Stimulated activated naive CD8-positive, alpha-beta T cell treated with anti-CD3 and anti-CD28 coated beads, Interleukin-15, Interleukin-2, amounts not matched to agents 100 ng/mL and 50 ng/mL, for 24 hours (primary cell): ENCODE measurements at regions not wholly inside any gene's neighbourhood (a gene's known extent, or its start where the extent isn't known, plus 50 kb on each side); places are given as distances from the start of the nearest gene placed in this dataset.

Source experiments
- H3K27ac Mint-ChIP-seq: one replicate; pipeline ENCODE4 v1.8.0; 2021; ENCODE audit warnings: mild to moderate bottlenecking, mixed read lengths
- H3K27me3 Mint-ChIP-seq: one replicate; pipeline ENCODE4 v1.8.0; 2021; ENCODE audit warnings: mixed read lengths
- H3K36me3 Mint-ChIP-seq: one replicate; pipeline ENCODE4 v1.8.0; 2021; ENCODE audit warnings: low read depth, mixed read lengths
- H3K4me1 Mint-ChIP-seq: one replicate; pipeline ENCODE4 v1.8.0; 2021; ENCODE audit warnings: low read depth, mixed read lengths
- H3K4me3 Mint-ChIP-seq: one replicate; pipeline ENCODE4 v1.8.0; 2021; ENCODE audit warnings: mild to moderate bottlenecking, mixed read lengths
- H3K9me3 Mint-ChIP-seq: one replicate; pipeline ENCODE4 v1.8.0; 2021; ENCODE audit warnings: mixed read lengths

DNA sequence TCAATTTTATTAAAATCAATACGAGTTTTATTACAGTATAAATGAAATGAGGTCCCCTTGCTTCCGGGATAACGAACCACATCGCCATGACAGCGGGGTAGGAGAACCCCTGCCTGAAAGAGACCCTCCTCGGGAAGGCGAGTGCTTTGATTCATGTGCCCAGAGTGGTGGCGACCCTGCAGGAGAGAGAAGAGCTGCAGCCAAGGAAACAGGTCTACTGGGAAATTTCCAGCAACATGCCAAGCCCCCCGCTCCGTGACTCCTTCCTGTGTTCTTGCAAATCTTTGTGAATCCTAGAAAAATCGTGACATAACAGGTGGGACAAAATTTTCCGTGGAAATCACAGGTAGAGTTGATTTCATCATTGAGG lies 162.5 kb downstream of the WSCD1 start:
- Mint-ChIP-seq H3K4me1 (no peaks in the 10 kb centered on the region), H3K27me3 (no peaks in the 10 kb centered on the region), H3K4me3 (no peak overlapping the region), H3K9me3 (no peaks in the 10 kb centered on the region), H3K27ac (no peak overlapping the region), H3K36me3 (no peaks in the 10 kb centered on the region)

GRCh38 chr17:6231886-6232731 lies 161.9 kb downstream of the WSCD1 start:
- Mint-ChIP-seq H3K27ac (no peak overlapping the region), H3K4me1 (no peaks in the 10 kb centered on the region), H3K36me3 (no peaks in the 10 kb centered on the region), H3K27me3 (no peaks in the 10 kb centered on the region), H3K9me3 (no peaks in the 10 kb centered on the region), H3K4me3 (no peak overlapping the region)

DNA sequence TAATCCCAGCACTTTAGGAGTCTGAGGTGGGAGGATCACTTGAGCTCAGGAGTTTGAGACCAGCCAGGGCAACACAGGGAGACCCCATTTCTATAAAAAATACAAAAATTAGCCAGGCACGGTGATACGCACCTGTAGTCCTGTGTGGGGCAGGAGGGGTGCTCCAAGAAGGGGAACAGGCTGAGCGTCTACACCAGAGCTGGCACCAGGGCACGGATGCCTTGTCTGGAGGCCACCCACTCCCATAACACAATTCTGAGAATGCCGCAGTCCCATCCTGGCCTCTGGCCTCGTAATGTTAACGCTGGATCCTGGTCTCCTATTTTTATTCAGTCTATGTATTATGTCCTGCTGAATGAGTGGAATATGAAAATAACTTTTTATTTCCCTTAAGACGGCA lies 161.3 kb downstream of the WSCD1 start:
- H3K9me3 Mint-ChIP-seq: no peaks in the 10 kb centered on the region
- H3K4me1 Mint-ChIP-seq: no peaks in the 10 kb centered on the region
- H3K27me3 Mint-ChIP-seq: no peaks in the 10 kb centered on the region
- no peak overlapping the region for H3K4me3 Mint-ChIP-seq
- no peaks in the 10 kb centered on the region for H3K36me3 Mint-ChIP-seq
- H3K27ac Mint-ChIP-seq: no peak overlapping the region

GRCh38 chr17:6218333-6218732 lies 148.2 kb downstream of the WSCD1 start:
- Mint-ChIP-seq H3K27ac (no peak overlapping the region), H3K27me3 (peaks cover 47% of the 10 kb centered on the region), H3K36me3 (peaks cover 3% of the 10 kb centered on the region), H3K4me1 (peaks cover 3% of the 10 kb centered on the region), H3K9me3 (peaks cover 19% of the 10 kb centered on the region), H3K4me3 (no peak overlapping the region)

DNA sequence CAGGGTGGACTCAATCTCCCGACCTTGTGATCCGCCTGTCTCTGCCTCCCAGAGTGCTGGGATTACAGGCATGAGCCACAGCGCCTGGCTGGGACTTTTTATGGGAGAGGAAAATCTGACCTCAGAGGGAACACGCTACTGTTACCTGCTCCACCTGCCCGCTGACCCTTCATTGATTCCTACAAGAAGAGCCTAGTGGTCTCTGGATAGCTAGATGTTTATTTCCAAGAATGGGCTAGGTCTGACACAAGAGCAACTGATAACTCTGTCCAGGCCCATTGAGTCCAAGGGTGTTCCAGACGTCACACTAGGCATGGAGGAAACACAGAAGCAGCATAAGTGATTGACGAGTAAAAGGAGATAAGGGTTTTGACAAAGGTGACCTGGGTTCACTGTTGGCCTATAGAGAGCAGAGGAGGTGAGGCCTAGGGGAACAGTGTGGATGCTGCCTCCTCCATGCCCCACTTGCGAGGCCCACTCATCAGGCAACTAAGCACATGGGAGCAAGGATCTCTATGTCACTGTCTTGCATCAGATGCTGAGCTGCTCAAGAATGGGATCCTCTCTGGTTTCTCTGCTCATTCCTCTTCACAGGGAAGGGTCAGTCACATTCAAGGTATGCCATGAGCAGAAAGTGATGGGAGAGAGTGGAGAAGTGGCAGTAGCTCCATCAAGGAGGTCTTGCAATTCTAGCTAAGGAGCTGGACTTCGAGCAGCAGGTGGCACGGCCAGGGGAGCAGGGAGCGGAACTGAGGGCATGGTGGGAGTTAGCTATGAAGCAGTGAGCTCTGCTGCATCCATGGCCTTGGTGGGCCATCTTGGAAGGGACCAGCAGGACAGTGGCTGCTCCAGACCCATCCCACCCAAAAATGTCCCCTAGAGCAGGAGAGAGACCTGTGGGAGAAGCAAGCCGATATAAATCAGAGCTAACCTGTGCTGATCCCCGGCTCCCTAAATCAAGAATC lies 145.2 kb downstream of the WSCD1 start:
- Mint-ChIP-seq H3K36me3 (no peaks in the 10 kb centered on the region), H3K27ac (no peak overlapping the region), H3K4me3 (no peak overlapping the region), H3K27me3 (peaks cover 41% of the 10 kb centered on the region), H3K9me3 (peaks cover 1% of the 10 kb centered on the region), H3K4me1 (no peaks in the 10 kb centered on the region)

- peaks cover 40% of the 10 kb centered on the region for H3K27me3 Mint-ChIP-seq
- H3K4me1 Mint-ChIP-seq: no peaks in the 10 kb centered on the region
- H3K4me3 Mint-ChIP-seq: no peak overlapping the region
- H3K36me3 Mint-ChIP-seq: no peaks in the 10 kb centered on the region
- no peaks in the 10 kb centered on the region for H3K9me3 Mint-ChIP-seq
- H3K27ac Mint-ChIP-seq: no peak overlapping the region
Observed at GRCh38 chr17:6213859-6214258, 143.7 kb downstream of the WSCD1 start.

GRCh38 chr17:6212766-6213165 lies 142.6 kb downstream of the WSCD1 start:
- H3K36me3 Mint-ChIP-seq: no peaks in the 10 kb centered on the region
- H3K9me3 Mint-ChIP-seq: no peaks in the 10 kb centered on the region
- no peak overlapping the region for H3K27ac Mint-ChIP-seq
- H3K4me1 Mint-ChIP-seq: no peaks in the 10 kb centered on the region
- peaks cover 29% of the 10 kb centered on the region for H3K27me3 Mint-ChIP-seq
- H3K4me3 Mint-ChIP-seq: no peak overlapping the region

DNA sequence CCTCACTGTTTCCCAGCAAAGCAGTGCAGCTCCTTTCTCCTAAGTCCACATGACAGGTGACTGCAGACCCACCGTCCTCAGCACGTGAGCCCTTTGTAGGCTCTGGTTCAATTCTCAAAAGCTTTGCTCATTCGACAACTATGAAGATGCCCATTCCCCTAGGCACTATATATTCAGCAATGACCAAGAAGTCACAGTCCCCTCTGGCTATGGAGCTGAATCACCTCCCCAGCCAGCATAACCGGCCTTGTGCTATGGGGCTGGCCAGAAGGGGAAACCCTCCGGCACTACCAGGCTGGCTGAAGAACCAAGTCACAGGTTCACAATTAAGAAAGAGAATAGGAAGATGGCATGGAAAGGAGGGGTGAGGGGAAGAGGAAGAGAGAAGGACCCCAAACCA lies 139.7 kb downstream of the WSCD1 start:
- Mint-ChIP-seq H3K27ac (no peak overlapping the region), H3K9me3 (no peaks in the 10 kb centered on the region), H3K27me3 (peaks cover 30% of the 10 kb centered on the region), H3K4me1 (no peaks in the 10 kb centered on the region), H3K36me3 (no peaks in the 10 kb centered on the region), H3K4me3 (no peak overlapping the region)

- Mint-ChIP-seq H3K27ac (no peak overlapping the region), H3K9me3 (no peaks in the 10 kb centered on the region), H3K36me3 (no peaks in the 10 kb centered on the region), H3K27me3 (peaks cover 37% of the 10 kb centered on the region), H3K4me3 (no peak overlapping the region), H3K4me1 (no peaks in the 10 kb centered on the region)
Observed at GRCh38 chr17:6208608-6209180, 138.5 kb downstream of the WSCD1 start.

- H3K4me1 Mint-ChIP-seq: no peaks in the 10 kb centered on the region
- H3K36me3 Mint-ChIP-seq: no peaks in the 10 kb centered on the region
- no peaks in the 10 kb centered on the region for H3K9me3 Mint-ChIP-seq
- peaks cover 41% of the 10 kb centered on the region for H3K27me3 Mint-ChIP-seq
- no peak overlapping the region for H3K4me3 Mint-ChIP-seq
- no peak overlapping the region for H3K27ac Mint-ChIP-seq
Observed at GRCh38 chr17:6205525-6205924, 135.3 kb downstream of the WSCD1 start.

GRCh38 chr17:6205033-6205432 lies 134.9 kb downstream of the WSCD1 start:
- Mint-ChIP-seq H3K4me3 (no peak overlapping the region), H3K27me3 (peaks cover 40% of the 10 kb centered on the region), H3K4me1 (no peaks in the 10 kb centered on the region), H3K36me3 (no peaks in the 10 kb centered on the region), H3K9me3 (no peaks in the 10 kb centered on the region), H3K27ac (no peak overlapping the region)

GRCh38 chr17:6204203-6204722 lies 134.1 kb downstream of the WSCD1 start:
- Mint-ChIP-seq H3K4me1 (no peaks in the 10 kb centered on the region), H3K27me3 (peaks cover 42% of the 10 kb centered on the region), H3K4me3 (no peak overlapping the region), H3K36me3 (no peaks in the 10 kb centered on the region), H3K9me3 (no peaks in the 10 kb centered on the region), H3K27ac (no peak overlapping the region)

- no peak overlapping the region for H3K27ac Mint-ChIP-seq
- peaks cover 11% of the 10 kb centered on the region for H3K9me3 Mint-ChIP-seq
- no peaks in the 10 kb centered on the region for H3K4me1 Mint-ChIP-seq
- H3K4me3 Mint-ChIP-seq: no peak overlapping the region
- H3K36me3 Mint-ChIP-seq: no peaks in the 10 kb centered on the region
- peaks cover 12% of the 10 kb centered on the region for H3K27me3 Mint-ChIP-seq
Observed at GRCh38 chr17:6196355-6196754, 126.2 kb downstream of the WSCD1 start.

- Mint-ChIP-seq H3K4me3 (no peak overlapping the region), H3K36me3 (no peaks in the 10 kb centered on the region), H3K27me3 (peaks cover 11% of the 10 kb centered on the region), H3K4me1 (no peaks in the 10 kb centered on the region), H3K27ac (no peak overlapping the region), H3K9me3 (peaks cover 11% of the 10 kb centered on the region)
Observed at GRCh38 chr17:6195123-6195522, 124.9 kb downstream of the WSCD1 start.
